ENCODE measurements at regions not wholly inside any gene's neighbourhood (a gene's known extent, or its start where the extent isn't known, plus 50 kb on each side); places are given as distances from the start of the nearest gene placed in this dataset.
"Not testable (repeated sequence)": the region's sequence is repeated elsewhere in the genome, so short reads cannot be mapped to it uniquely, and the experiment has no call there.

GRCh38 chr10:9111976-9112375, 1057.5 kb downstream of the GATA3 start:
- H3K27me3 ChIP-seq = no peaks in the 10 kb centered on the region
- TF ChIP-seq POLR2A (IDR thresholded peaks at IDR 0.05) = no peak
- no peak for TF ChIP-seq POLR2AphosphoS5 (IDR thresholded peaks at IDR 0.05; ENCODE audit: insufficient read depth in 1 of 2, low read depth in 1 of 2)
- no peak for TF ChIP-seq CTCF (IDR thresholded peaks at IDR 0.05)
- no peaks in the 10 kb centered on the region for H3K9me3 ChIP-seq
- no peaks in the 10 kb centered on the region for H3K36me3 ChIP-seq
- intact Hi-C loops (cut with DNase I) = no loop called here
- no peaks in the 10 kb centered on the region for H3K4me1 ChIP-seq
- DNase-seq (ENCODE audit: extremely low spot score in 2 of 2) = no peak
- no peak overlapping the region for H3K27ac ChIP-seq
- no peak overlapping the region for H3K4me3 ChIP-seq

GRCh38 chr10:9126728-9127127, 1072.2 kb downstream of the GATA3 start:
- no peak overlapping the region for H3K27ac ChIP-seq
- TF ChIP-seq POLR2AphosphoS5 (IDR thresholded peaks at IDR 0.05; ENCODE audit: insufficient read depth in 1 of 2, low read depth in 1 of 2) = no peak
- TF ChIP-seq POLR2A (IDR thresholded peaks at IDR 0.05) = no peak
- no peak for TF ChIP-seq CTCF (IDR thresholded peaks at IDR 0.05)
- H3K4me3 ChIP-seq = no peak overlapping the region
- no peaks in the 10 kb centered on the region for H3K27me3 ChIP-seq
- H3K4me1 ChIP-seq = no peaks in the 10 kb centered on the region
- DNase-seq (ENCODE audit: extremely low spot score in 2 of 2) = no peak
- H3K9me3 ChIP-seq = no peaks in the 10 kb centered on the region
- no peaks in the 10 kb centered on the region for H3K36me3 ChIP-seq
- intact Hi-C loops (cut with DNase I) = no loop called here

- intact Hi-C loops (cut with DNase I) = no loop called here
- Histone ChIP-seq H3K27ac (no peak overlapping the region), H3K4me1 (no peaks in the 10 kb centered on the region), H3K9me3 (no peaks in the 10 kb centered on the region), H3K4me3 (no peak overlapping the region), H3K36me3 (no peaks in the 10 kb centered on the region), H3K27me3 (no peaks in the 10 kb centered on the region)
- no peak for TF ChIP-seq CTCF (IDR thresholded peaks at IDR 0.05)
- no peak for DNase-seq (ENCODE audit: extremely low spot score in 2 of 2)
Observed at GRCh38 chr10:9137368-9137767, 1082.9 kb downstream of the GATA3 start.

GRCh38 chr10:9138829-9139228, 1084.3 kb downstream of the GATA3 start:
- H3K4me3 ChIP-seq; DNase-seq (ENCODE audit: extremely low spot score in 2 of 2); H3K27ac ChIP-seq; H3K9me3 ChIP-seq; intact Hi-C loops (cut with DNase I); H3K27me3 ChIP-seq; H3K36me3 ChIP-seq; H3K4me1 ChIP-seq: not testable (repeated sequence)

- no peaks in the 10 kb centered on the region for H3K4me1 ChIP-seq
- H3K27ac ChIP-seq = no peak overlapping the region
- H3K9me3 ChIP-seq = no peaks in the 10 kb centered on the region
- intact Hi-C loops (cut with DNase I) = no loop called here
- no peaks in the 10 kb centered on the region for H3K36me3 ChIP-seq
- TF ChIP-seq POLR2AphosphoS5 (IDR thresholded peaks at IDR 0.05; ENCODE audit: insufficient read depth in 1 of 2, low read depth in 1 of 2) (no peak), POLR2A (IDR thresholded peaks at IDR 0.05) (no peak), CTCF (IDR thresholded peaks at IDR 0.05) (no peak)
- H3K27me3 ChIP-seq = no peaks in the 10 kb centered on the region
- no peak for DNase-seq (ENCODE audit: extremely low spot score in 2 of 2)
- no peak overlapping the region for H3K4me3 ChIP-seq
Observed at GRCh38 chr10:9140373-9140772, 1085.9 kb downstream of the GATA3 start.

- no peak for TF ChIP-seq POLR2AphosphoS5 (IDR thresholded peaks at IDR 0.05; ENCODE audit: insufficient read depth in 1 of 2, low read depth in 1 of 2)
- TF ChIP-seq POLR2A (IDR thresholded peaks at IDR 0.05) = no peak
- TF ChIP-seq CTCF (IDR thresholded peaks at IDR 0.05) = no peak
- intact Hi-C loops (cut with DNase I) = no loop called here
- Histone ChIP-seq H3K27me3 (no peaks in the 10 kb centered on the region), H3K4me3 (no peak overlapping the region), H3K9me3 (no peaks in the 10 kb centered on the region), H3K27ac (no peak overlapping the region), H3K36me3 (no peaks in the 10 kb centered on the region), H3K4me1 (no peaks in the 10 kb centered on the region)
- no peak for DNase-seq (ENCODE audit: extremely low spot score in 2 of 2)
Observed at GRCh38 chr10:9147475-9147874, 1093.0 kb downstream of the GATA3 start.
